ENCODE measurements at regions not wholly inside any gene's neighbourhood (a gene's known extent, or its start where the extent isn't known, plus 50 kb on each side); places are given as distances from the start of the nearest gene placed in this dataset.

DNA sequence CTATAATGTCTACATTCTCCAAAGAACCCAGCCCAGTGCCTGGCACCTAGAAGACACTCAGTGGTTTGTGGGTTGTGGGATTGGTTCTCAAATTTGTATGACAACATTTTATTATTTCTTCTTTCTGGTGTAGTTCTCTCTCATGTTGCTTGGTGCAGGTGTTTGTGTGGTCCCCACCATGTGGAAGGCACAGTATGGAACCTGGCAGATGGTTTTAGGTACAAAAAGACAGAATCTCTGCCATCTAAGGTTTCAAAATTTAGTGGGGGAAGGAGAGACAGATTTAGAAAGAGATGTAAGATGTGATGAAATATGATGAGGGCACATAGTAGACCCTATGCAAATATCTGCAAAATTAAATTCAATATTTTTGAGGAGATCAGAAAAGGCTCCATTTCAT lies 323.8 kb downstream of the CDK5RAP2 start (continued):
- TF ChIP-seq, protein P1, sequence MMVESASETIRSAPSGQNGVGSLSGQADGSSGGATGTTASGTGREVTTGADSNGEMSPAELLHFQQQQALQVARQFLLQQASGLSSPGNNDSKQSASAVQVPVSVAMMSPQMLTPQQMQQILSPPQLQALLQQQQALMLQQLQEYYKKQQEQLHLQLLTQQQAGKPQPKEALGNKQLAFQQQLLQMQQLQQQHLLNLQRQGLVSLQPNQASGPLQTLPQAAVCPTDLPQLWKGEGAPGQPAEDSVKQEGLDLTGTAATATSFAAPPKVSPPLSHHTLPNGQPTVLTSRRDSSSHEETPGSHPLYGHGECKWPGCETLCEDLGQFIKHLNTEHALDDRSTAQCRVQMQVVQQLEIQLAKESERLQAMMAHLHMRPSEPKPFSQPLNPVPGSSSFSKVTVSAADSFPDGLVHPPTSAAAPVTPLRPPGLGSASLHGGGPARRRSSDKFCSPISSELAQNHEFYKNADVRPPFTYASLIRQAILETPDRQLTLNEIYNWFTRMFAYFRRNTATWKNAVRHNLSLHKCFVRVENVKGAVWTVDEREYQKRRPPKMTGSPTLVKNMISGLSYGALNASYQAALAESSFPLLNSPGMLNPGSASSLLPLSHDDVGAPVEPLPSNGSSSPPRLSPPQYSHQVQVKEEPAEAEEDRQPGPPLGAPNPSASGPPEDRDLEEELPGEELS (CRISPR knock-in tag; IDR thresholded peaks at IDR 0.05), result no peak
- TF ChIP-seq EMX1 (CRISPR knock-in tag; IDR thresholded peaks at IDR 0.05) (no peak), ZNF416 (CRISPR knock-in tag; IDR thresholded peaks at IDR 0.05) (no peak), SOX15 (CRISPR knock-in tag; IDR thresholded peaks at IDR 0.05) (no peak), ZNF219 (CRISPR knock-in tag; IDR thresholded peaks at IDR 0.05; ENCODE audit: borderline replicate concordance) (no peak), NR2C2 (CRISPR knock-in tag; IDR thresholded peaks at IDR 0.05) (no peak), E2F5 (CRISPR knock-in tag; IDR thresholded peaks at IDR 0.05) (no peak), HMGXB4 (CRISPR knock-in tag; IDR thresholded peaks at IDR 0.05) (no peak), ZNF121 (CRISPR knock-in tag; IDR thresholded peaks at IDR 0.05) (no peak), PREB (CRISPR knock-in tag; IDR thresholded peaks at IDR 0.05; ENCODE audit: borderline replicate concordance) (no peak), ZBTB21 (CRISPR knock-in tag; IDR thresholded peaks at IDR 0.05; ENCODE audit: borderline replicate concordance) (no peak), PRRX2 (CRISPR knock-in tag; IDR thresholded peaks at IDR 0.05) (no peak)
- TF ChIP-seq, protein P2, sequence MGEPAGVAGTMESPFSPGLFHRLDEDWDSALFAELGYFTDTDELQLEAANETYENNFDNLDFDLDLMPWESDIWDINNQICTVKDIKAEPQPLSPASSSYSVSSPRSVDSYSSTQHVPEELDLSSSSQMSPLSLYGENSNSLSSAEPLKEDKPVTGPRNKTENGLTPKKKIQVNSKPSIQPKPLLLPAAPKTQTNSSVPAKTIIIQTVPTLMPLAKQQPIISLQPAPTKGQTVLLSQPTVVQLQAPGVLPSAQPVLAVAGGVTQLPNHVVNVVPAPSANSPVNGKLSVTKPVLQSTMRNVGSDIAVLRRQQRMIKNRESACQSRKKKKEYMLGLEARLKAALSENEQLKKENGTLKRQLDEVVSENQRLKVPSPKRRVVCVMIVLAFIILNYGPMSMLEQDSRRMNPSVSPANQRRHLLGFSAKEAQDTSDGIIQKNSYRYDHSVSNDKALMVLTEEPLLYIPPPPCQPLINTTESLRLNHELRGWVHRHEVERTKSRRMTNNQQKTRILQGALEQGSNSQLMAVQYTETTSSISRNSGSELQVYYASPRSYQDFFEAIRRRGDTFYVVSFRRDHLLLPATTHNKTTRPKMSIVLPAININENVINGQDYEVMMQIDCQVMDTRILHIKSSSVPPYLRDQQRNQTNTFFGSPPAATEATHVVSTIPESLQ (CRISPR knock-in tag; IDR thresholded peaks at IDR 0.05), result no peak
- TF ChIP-seq, protein P3, sequence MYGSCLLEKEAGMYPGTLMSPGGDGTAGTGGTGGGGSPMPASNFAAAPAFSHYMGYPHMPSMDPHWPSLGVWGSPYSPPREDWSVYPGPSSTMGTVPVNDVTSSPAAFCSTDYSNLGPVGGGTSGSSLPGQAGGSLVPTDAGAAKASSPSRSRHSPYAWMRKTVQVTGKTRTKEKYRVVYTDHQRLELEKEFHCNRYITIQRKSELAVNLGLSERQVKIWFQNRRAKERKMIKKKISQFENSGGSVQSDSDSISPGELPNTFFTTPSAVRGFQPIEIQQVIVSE (CRISPR knock-in tag; IDR thresholded peaks at IDR 0.05; ENCODE audit: borderline replicate concordance), result no peak

DNA sequence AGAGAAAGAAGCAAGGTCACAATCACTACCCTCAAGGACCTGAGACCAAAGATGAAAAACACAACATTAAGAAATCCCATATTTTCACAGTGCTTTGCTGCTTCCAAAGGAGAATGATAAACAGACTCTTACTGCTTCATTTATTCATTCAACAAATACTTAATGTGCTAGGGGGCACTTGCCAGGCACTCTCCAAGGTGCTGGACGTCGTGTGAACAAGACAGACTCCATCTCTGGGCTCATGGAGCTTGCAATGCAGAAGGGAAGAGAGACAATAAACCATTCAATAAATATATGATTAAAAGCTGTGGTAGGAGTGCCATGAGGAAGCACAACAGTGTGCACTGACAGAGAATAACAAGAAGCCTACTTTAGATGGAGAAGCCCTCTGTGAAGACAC lies 327.7 kb downstream of the CDK5RAP2 start:
- DNase-seq (ENCODE audit: low spot score), result peak; percentile 13
- TF ChIP-seq, protein P4, sequence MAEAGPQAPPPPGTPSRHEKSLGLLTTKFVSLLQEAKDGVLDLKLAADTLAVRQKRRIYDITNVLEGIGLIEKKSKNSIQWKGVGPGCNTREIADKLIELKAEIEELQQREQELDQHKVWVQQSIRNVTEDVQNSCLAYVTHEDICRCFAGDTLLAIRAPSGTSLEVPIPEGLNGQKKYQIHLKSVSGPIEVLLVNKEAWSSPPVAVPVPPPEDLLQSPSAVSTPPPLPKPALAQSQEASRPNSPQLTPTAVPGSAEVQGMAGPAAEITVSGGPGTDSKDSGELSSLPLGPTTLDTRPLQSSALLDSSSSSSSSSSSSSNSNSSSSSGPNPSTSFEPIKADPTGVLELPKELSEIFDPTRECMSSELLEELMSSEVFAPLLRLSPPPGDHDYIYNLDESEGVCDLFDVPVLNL (CRISPR knock-in tag; IDR thresholded peaks at IDR 0.05; ENCODE audit: borderline replicate concordance, low read depth), result no peak
- TF ChIP-seq, protein P5, sequence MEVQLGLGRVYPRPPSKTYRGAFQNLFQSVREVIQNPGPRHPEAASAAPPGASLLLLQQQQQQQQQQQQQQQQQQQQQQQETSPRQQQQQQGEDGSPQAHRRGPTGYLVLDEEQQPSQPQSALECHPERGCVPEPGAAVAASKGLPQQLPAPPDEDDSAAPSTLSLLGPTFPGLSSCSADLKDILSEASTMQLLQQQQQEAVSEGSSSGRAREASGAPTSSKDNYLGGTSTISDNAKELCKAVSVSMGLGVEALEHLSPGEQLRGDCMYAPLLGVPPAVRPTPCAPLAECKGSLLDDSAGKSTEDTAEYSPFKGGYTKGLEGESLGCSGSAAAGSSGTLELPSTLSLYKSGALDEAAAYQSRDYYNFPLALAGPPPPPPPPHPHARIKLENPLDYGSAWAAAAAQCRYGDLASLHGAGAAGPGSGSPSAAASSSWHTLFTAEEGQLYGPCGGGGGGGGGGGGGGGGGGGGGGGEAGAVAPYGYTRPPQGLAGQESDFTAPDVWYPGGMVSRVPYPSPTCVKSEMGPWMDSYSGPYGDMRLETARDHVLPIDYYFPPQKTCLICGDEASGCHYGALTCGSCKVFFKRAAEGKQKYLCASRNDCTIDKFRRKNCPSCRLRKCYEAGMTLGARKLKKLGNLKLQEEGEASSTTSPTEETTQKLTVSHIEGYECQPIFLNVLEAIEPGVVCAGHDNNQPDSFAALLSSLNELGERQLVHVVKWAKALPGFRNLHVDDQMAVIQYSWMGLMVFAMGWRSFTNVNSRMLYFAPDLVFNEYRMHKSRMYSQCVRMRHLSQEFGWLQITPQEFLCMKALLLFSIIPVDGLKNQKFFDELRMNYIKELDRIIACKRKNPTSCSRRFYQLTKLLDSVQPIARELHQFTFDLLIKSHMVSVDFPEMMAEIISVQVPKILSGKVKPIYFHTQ (CRISPR knock-in tag; IDR thresholded peaks at IDR 0.05), result no peak
- TF ChIP-seq NR3C1 (CRISPR knock-in tag; conservative IDR thresholded peaks at IDR 0.05; ENCODE audit: low read depth) (no peak), GABPB1 (CRISPR knock-in tag; IDR thresholded peaks at IDR 0.05) (no peak), NR2C2 (CRISPR knock-in tag; IDR thresholded peaks at IDR 0.05) (no peak), ZBTB21 (CRISPR knock-in tag; IDR thresholded peaks at IDR 0.05; ENCODE audit: borderline replicate concordance) (no peak)
- no peaks in the 10 kb centered on the region; the same call in 1 of the 2 replicates for H3K4me1 Mint-ChIP-seq
- ChIA-PET CTCF (no interaction called here), POLR2A (no interaction called here)
- ATAC-seq, result no peak
- H3K27ac Mint-ChIP-seq, result no peak overlapping the region
- H3K27me3 Mint-ChIP-seq (ENCODE audit: low read depth), result peaks cover 6% of the 10 kb centered on the region
- H3K4me3 Mint-ChIP-seq, result no peak overlapping the region
- no peaks in the 10 kb centered on the region for H3K36me3 Mint-ChIP-seq
- H3K9me3 Mint-ChIP-seq, result no peaks in the 10 kb centered on the region
